GM19452 (cell line): ENCODE measurements at regions not wholly inside any gene's neighbourhood (a gene's known extent, or its start where the extent isn't known, plus 50 kb on each side); places are given as distances from the start of the nearest gene placed in this dataset.
"Not testable (repeated sequence)": the region's sequence is repeated elsewhere in the genome, so short reads cannot be mapped to it uniquely, and the experiment has no call there.

ENCODE experiments used
- ATAC-seq: cut with Tn5 transposase; IDR thresholded peaks from one replicate; pipeline ENCODE4 v1.9.1; 2021; ENCODE audit not compliant: unreplicated experiment

GRCh38 chr5:123708074-123708806, 196.3 kb downstream of the CSNK1G3 start:
- ATAC-seq: no peak

- ATAC-seq: no peak
These were observed 194.6 kb downstream of the CSNK1G3 start for GRCh38 chr5:123706531-123706930.

- ATAC-seq: no peak
These were observed 193.8 kb downstream of the CSNK1G3 start for GRCh38 chr5:123705741-123706140.

- ATAC-seq: no peak
These were observed 189.7 kb downstream of the CSNK1G3 start for GRCh38 chr5:123701511-123702200.

GRCh38 chr5:123700624-123701287, 188.8 kb downstream of the CSNK1G3 start:
- no peak for ATAC-seq

GRCh38 chr5:123699571-123699970, 187.6 kb downstream of the CSNK1G3 start:
- no peak for ATAC-seq

- not testable (repeated sequence) for ATAC-seq
These were observed 187.0 kb downstream of the CSNK1G3 start for GRCh38 chr5:123698937-123699336.

- ATAC-seq: no peak
These were observed 185.0 kb downstream of the CSNK1G3 start for GRCh38 chr5:123696921-123697341.

GRCh38 chr5:123690821-123691220, 178.8 kb downstream of the CSNK1G3 start:
- ATAC-seq: no peak

- no peak for ATAC-seq
These were observed 169.1 kb downstream of the CSNK1G3 start for GRCh38 chr5:123681061-123681460.

- no peak for ATAC-seq
These were observed 161.1 kb downstream of the CSNK1G3 start for GRCh38 chr5:123673107-123673506.

GRCh38 chr5:123671711-123672456, 159.9 kb downstream of the CSNK1G3 start:
- no peak for ATAC-seq

- ATAC-seq: no peak
These were observed 159.1 kb downstream of the CSNK1G3 start for GRCh38 chr5:123671042-123671441.
